Heart right ventricle (tissue), 16 donors: ENCODE measurements at regions not wholly inside any gene's neighbourhood (a gene's known extent, or its start where the extent isn't known, plus 50 kb on each side); places are given as distances from the start of the nearest gene placed in this dataset.

Experiments
- ATAC-seq, 8 donors: fragments of 200-7000 bp; cut with Tn5 transposase; one replicate each; pipeline ENCODE4 v1.9.1; 2020; ENCODE audit warnings: mild to moderate bottlenecking in 8 of 8, moderate library complexity in 8 of 8, moderate number of reproducible peaks in 1 of 8
- DNase-seq, 2 donors: peaks; one replicate each; pipeline ENCODE4 v3.0.0-alpha.2; 2020
- H3K27ac ChIP-seq, 10 donors: fragments of 200-600 bp; sonication (generic) in 2 of 10; one replicate each; pipeline versions ENCODE4 v1.5.0 to v1.8.0; 2020 to 2022; ENCODE audit warnings: mild to moderate bottlenecking in 3 of 10
- H3K27me3 ChIP-seq, 7 donors: fragments of 200-600 bp; one replicate each; pipeline ENCODE4 v1.8.0; 2021 to 2022; ENCODE audit warnings: mild to moderate bottlenecking in 2 of 7
- H3K36me3 ChIP-seq, 9 donors: fragments of 200-600 bp; sonication (generic) in 1 of 9; one replicate each; pipeline versions ENCODE4 v1.5.0 to v1.8.0; 2020 to 2022; ENCODE audit warnings: mild to moderate bottlenecking in 2 of 9
- H3K4me1 ChIP-seq, 9 donors: fragments of 200-600 bp; sonication (generic) in 1 of 9; one replicate each; pipeline versions ENCODE4 v1.5.0 to v1.8.0; 2020 to 2022; ENCODE audit warnings: mild to moderate bottlenecking in 4 of 9
- H3K4me3 ChIP-seq, 10 donors: fragments of 200-600 bp; sonication (generic) in 2 of 10; one replicate each; pipeline versions ENCODE4 v1.5.0 to v1.8.0; 2020 to 2022; ENCODE audit warnings: mild to moderate bottlenecking in 7 of 10, moderate library complexity in 2 of 10
- H3K9me3 ChIP-seq, 11 donors: fragments of 200-600 bp in 10 of 11; sonication (generic) in 2 of 11; one replicate each; pipeline versions ENCODE4 v1.5.0 to v1.8.0; 2013 to 2022; ENCODE audit warnings: mild to moderate bottlenecking in 2 of 11, control low read depth in 1 of 11, moderate library complexity in 1 of 11
- WGBS, 2 donors: extraction: QIAGEN DNeasy Blood & Tissue Kit; methylation state at CpG; one replicate each; pipeline ENCODE4 v1.1.7; 2013; ENCODE audit warnings: inconsistent platforms in 1 of 2; 5-methylcytosine and 5-hydroxymethylcytosine counted together
- intact Hi-C, 10 donors: fragments of 100-400 bp; cut with DNase I; formaldehyde crosslinking; loops; one replicate each; pipeline versions ENCODE4 v1.11.1 to v1.14.2; 2022
- TF ChIP-seq, protein P1 (sequence below), 9 donors: fragments of 200-600 bp; sonication (generic) in 2 of 9; IDR thresholded peaks; one replicate each; pipeline versions ENCODE4 v1.5.0 to v1.8.0; 2021 to 2022; ENCODE audit warnings: antibody characterized with exemption in 9 of 9, mild to moderate bottlenecking in 5 of 9, moderate library complexity in 1 of 9
- donor health status: Arrhythmogenic right ventricular cardiomyopathy.
- donor health status: ischemic (EF 13 %, LVEDD 7.1; RV severe dilation, severe dysfunction).
- donor health status: healthy with polysubstance abuse.
- donor health status: DM: no; HTN: yes; CAD: no.
- donor health status: DM: no; HTN: no; CAD: no.
- donor health status: ischemic (EF 25% LVEDD 6.9; RV normal size, moderate dysfunction).
- donor health status: ischemic (EF 25% LVEDD 5.7; RV mildly dilated, moderate dysfunction).
- donor health status: healthy.
- donor health status: DM: yes; HTN: yes; CAD: no.
- donor health status: Ischemic cardiomyopathy.
- donor health status: ischemic (EF 35%, LVEDD 5.7; RV mildly dilated, moderate dysfunction).
- donor health status: nonischemic (EF 11% LVEDD 7.7; RV severe dilation, severe dysfunction).
- donor health status: DM: yes; HTN: yes; CAD: no.
- donor health status: PGD.
- donor health status: ischemic (EF 29% LVEDD 5.4; RV normal size, mild dysfunction).
- donor health status: nonischemic (EF 23%, LVEDD 6.1; RV moderate dilation, normal function).

GRCh38 chr4:26175905-26176470 is 144.8 kb upstream of the RBPJ start:
- Histone ChIP-seq H3K9me3 (peaks cover 0 to 4% (median 0%) of the 10 kb centered on the region in 11 donors), H3K27me3 (peaks cover 0 to 39% (median 18%) of the 10 kb centered on the region in 7 donors), H3K4me3 (no peak overlapping the region), H3K36me3 (no peaks in the 10 kb centered on the region), H3K27ac (no peak overlapping the region), H3K4me1 (peaks cover 0 to 24% (median 6%) of the 10 kb centered on the region in 9 donors)
- ATAC-seq (no peak), DNase-seq (no peak)
- WGBS, 2 donors = 89 to 91% methylated on average over 4 of the region's 4 CpGs
- intact Hi-C loops = no loop called here
- TF ChIP-seq, protein P1, sequence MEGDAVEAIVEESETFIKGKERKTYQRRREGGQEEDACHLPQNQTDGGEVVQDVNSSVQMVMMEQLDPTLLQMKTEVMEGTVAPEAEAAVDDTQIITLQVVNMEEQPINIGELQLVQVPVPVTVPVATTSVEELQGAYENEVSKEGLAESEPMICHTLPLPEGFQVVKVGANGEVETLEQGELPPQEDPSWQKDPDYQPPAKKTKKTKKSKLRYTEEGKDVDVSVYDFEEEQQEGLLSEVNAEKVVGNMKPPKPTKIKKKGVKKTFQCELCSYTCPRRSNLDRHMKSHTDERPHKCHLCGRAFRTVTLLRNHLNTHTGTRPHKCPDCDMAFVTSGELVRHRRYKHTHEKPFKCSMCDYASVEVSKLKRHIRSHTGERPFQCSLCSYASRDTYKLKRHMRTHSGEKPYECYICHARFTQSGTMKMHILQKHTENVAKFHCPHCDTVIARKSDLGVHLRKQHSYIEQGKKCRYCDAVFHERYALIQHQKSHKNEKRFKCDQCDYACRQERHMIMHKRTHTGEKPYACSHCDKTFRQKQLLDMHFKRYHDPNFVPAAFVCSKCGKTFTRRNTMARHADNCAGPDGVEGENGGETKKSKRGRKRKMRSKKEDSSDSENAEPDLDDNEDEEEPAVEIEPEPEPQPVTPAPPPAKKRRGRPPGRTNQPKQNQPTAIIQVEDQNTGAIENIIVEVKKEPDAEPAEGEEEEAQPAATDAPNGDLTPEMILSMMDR (IDR thresholded peaks at IDR 0.05) = no peak

GRCh38 chr4:26176598-26177149 is 144.1 kb upstream of the RBPJ start:
- Histone ChIP-seq H3K9me3 (peaks cover 0 to 4% (median 0%) of the 10 kb centered on the region in 11 donors), H3K27ac (no peak overlapping the region), H3K4me3 (no peak overlapping the region), H3K4me1 (peaks cover 0 to 24% (median 6%) of the 10 kb centered on the region in 9 donors), H3K27me3 (peaks cover 0 to 34% (median 14%) of the 10 kb centered on the region in 7 donors), H3K36me3 (no peaks in the 10 kb centered on the region)
- ATAC-seq (peak in 2 of 8 donors; percentile 13 to 32), DNase-seq (no peak)
- WGBS, 2 donors = 61 to 68% methylated on average over 8 of the region's 8 CpGs
- intact Hi-C loops = no loop called here
- TF ChIP-seq, protein P1 (IDR thresholded peaks at IDR 0.05) = no peak

- ATAC-seq (peak in 7 of 8 donors; percentile 66 to 88 (median 79)), DNase-seq (peak; percentile 50 to 61)
- peaks cover 0 to 4% (median 0%) of the 10 kb centered on the region in 11 donors for H3K9me3 ChIP-seq
- TF ChIP-seq, protein P1 (IDR thresholded peaks at IDR 0.05) = no peak
- H3K27ac ChIP-seq = no peak overlapping the region
- WGBS, 2 donors = 52 to 60% methylated on average over 6 of the region's 6 CpGs
- H3K4me1 ChIP-seq = peaks cover 0 to 11% (median 1%) of the 10 kb centered on the region in 9 donors
- intact Hi-C loops = no loop called here
- H3K4me3 ChIP-seq = no peak overlapping the region
- no peaks in the 10 kb centered on the region for H3K36me3 ChIP-seq
- H3K27me3 ChIP-seq = peaks cover 0 to 14% (median 3%) of the 10 kb centered on the region in 7 donors
Measured at GRCh38 chr4:26178854-26179253, 142.0 kb upstream of the RBPJ start.

DNA sequence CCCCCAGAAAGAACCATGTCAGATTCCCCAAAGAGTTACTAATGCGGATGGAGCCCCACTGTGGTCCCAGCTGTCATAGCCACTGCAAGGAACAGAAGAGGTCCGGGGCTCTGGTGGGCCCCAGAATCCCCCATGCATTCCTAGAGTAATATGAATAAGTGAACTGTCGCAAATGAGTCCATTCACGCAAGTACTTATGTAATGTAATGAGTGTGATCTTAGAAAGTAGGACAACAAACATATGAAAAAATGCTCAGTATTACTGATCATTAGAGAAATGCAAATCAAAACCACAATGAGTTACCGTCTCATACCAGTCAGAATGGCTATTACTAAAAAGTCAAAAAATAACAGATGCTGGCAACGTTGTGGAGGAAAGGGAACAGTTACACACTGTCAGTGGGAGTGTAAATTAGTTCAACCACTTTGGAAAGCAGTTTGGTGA is 141.5 kb upstream of the RBPJ start:
- H3K27ac ChIP-seq = no peak overlapping the region
- ATAC-seq = no peak

More for the DNA sequence above, 141.5 kb upstream of the RBPJ start:
- no peaks in the 10 kb centered on the region for H3K36me3 ChIP-seq
- no peak for DNase-seq
- 65 to 78% methylated on average over 6 of the region's 6 CpGs for WGBS, 2 donors
- H3K27me3 ChIP-seq = peaks cover 0 to 9% (median 3%) of the 10 kb centered on the region in 7 donors
- no peak overlapping the region for H3K4me3 ChIP-seq
- intact Hi-C loops = no loop called here
- peaks cover 0 to 4% (median 0%) of the 10 kb centered on the region in 11 donors for H3K9me3 ChIP-seq
- H3K4me1 ChIP-seq = peaks cover 0 to 6% (median 0%) of the 10 kb centered on the region in 9 donors
- TF ChIP-seq, protein P1 (IDR thresholded peaks at IDR 0.05) = no peak
